Fibroblast of mammary gland (primary cell): ENCODE measurements at regions not wholly inside any gene's neighbourhood (a gene's known extent, or its start where the extent isn't known, plus 50 kb on each side); places are given as distances from the start of the nearest gene placed in this dataset.

ENCODE experiments used
- DNase-seq: peaks from one replicate; pipeline ENCODE4 v3.0.0-alpha.2; 2010; ENCODE audit warnings: low read depth
- H3K4me3 ChIP-seq: 2 replicates; pipeline ENCODE4 v1.5.1; 2011; ENCODE audit warnings: low read depth, mild to moderate bottlenecking, low read length, moderate library complexity; ENCODE audit not compliant: control insufficient read depth
- CTCF ChIP-seq: conservative IDR thresholded peaks from 2 replicates; pipeline ENCODE4 v1.5.1; 2011; ENCODE audit warnings: low read depth, low read length, inconsistent platforms; ENCODE audit not compliant: control insufficient read depth, insufficient read depth

- no peak for TF ChIP-seq CTCF
- DNase-seq = peak; percentile 11
Observed at GRCh38 chr12:105706321-105706972, 376.0 kb downstream of the C12orf75 start.

DNA sequence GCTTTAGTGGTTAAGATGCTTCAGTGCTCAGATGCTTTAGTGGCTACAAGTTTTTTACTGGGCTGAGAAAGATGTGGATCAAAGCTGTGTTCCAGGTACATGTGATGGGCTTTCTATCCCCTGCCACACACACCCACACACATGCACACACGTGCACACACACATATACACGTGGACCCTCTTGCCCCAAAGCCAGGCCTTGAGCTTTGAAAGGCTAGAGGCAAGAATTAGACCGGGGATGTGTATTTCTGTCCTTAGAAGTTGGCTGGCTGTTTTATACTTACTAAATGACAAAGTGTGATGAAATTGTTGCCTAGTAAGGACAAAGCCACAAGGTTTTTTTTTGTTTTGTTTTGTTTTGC, 376.5 kb downstream of the C12orf75 start:
- no peak for TF ChIP-seq CTCF
- no peak for DNase-seq

More at GRCh38 chr12:105706321-105706972, 376.0 kb downstream of the C12orf75 start:
- H3K4me3 ChIP-seq = no peak overlapping the region

GRCh38 chr12:105713606-105714305, 383.3 kb downstream of the C12orf75 start:
- no peak for TF ChIP-seq CTCF
- DNase-seq = no peak
- no peak overlapping the region for H3K4me3 ChIP-seq

More for the DNA sequence above, 376.5 kb downstream of the C12orf75 start:
- no peak overlapping the region for H3K4me3 ChIP-seq

DNA sequence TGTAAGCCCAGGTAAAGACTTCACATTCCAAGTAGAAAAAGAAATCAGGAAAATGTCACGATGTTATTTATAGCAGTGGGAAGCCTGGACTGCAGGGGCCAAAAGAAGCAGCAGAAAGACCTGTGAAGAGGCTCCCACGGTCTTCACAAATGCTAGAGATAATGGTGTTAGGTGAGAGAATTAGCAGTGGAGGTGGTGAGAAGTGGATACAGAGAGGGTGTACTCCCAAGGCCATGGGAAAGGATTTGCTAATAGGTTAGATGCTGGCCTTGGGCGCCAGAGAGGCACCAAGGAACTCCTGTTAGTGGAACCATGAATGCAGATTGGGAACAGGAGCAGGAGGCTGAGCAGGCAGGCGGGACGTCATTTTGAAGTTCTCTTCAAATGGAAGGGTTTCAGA, 386.1 kb downstream of the C12orf75 start:
- DNase-seq = no peak
- H3K4me3 ChIP-seq = no peak overlapping the region
- no peak for TF ChIP-seq CTCF

- H3K4me3 ChIP-seq = no peak overlapping the region
- no peak for TF ChIP-seq CTCF
- no peak for DNase-seq
Observed at GRCh38 chr12:105721051-105721825, 390.7 kb downstream of the C12orf75 start.

- H3K4me3 ChIP-seq = no peak overlapping the region
- DNase-seq = no peak
- no peak for TF ChIP-seq CTCF
Observed at GRCh38 chr12:105721891-105722290, 391.4 kb downstream of the C12orf75 start.
